Endodermal cell (in vitro differentiated cells): ENCODE measurements at regions not wholly inside any gene's neighbourhood (a gene's known extent, or its start where the extent isn't known, plus 50 kb on each side); places are given as distances from the start of the nearest gene placed in this dataset.

Experiments
- DNase-seq: peaks from one replicate; pipeline ENCODE4 v3.0.0-alpha.2; 2017
- H3K27ac ChIP-seq: 2 replicates; pipeline ENCODE4 v1.5.1; 2013; ENCODE audit warnings: mild to moderate bottlenecking, low read depth, low read length, moderate library complexity
- H3K27me3 ChIP-seq: 2 replicates; pipeline ENCODE4 v1.6.1; 2013; ENCODE audit warnings: mild to moderate bottlenecking, low read length, moderate library complexity; ENCODE audit not compliant: insufficient read depth, control insufficient read depth, poor library complexity, severe bottlenecking
- H3K36me3 ChIP-seq: 2 replicates; pipeline ENCODE4 v1.7.0; 2013; ENCODE audit warnings: mild to moderate bottlenecking, low read length, moderate library complexity; ENCODE audit not compliant: control insufficient read depth, insufficient read depth
- H3K4me1 ChIP-seq: one replicate; pipeline ENCODE4 v1.7.0; 2013; ENCODE audit warnings: low read length; ENCODE audit not compliant: control insufficient read depth, insufficient read depth
- H3K4me3 ChIP-seq: 2 replicates; pipeline ENCODE4 v1.5.1; 2013; ENCODE audit warnings: mild to moderate bottlenecking, low read length, moderate library complexity
- H3K9ac ChIP-seq: 2 replicates; pipeline ENCODE4 v1.6.1; 2013; ENCODE audit warnings: mild to moderate bottlenecking, low read length, moderate library complexity; ENCODE audit not compliant: poor library complexity, severe bottlenecking; ENCODE audit errors: extremely low read depth
- H3K9me3 ChIP-seq: 2 replicates; pipeline ENCODE4 v1.6.1; 2013; ENCODE audit warnings: mild to moderate bottlenecking, low read length, moderate library complexity; ENCODE audit not compliant: control insufficient read depth
- H3K27ac Mint-ChIP-seq: 2 replicates; pipeline ENCODE4 v1.8.0; 2020; ENCODE audit warnings: mixed read lengths
- H3K27me3 Mint-ChIP-seq: 2 replicates; pipeline ENCODE4 v1.8.0; 2021; ENCODE audit warnings: mild to moderate bottlenecking, mixed read lengths; ENCODE audit not compliant: insufficient read depth
- H3K36me3 Mint-ChIP-seq: 2 replicates; pipeline ENCODE4 v1.8.0; 2020; ENCODE audit warnings: low read depth, mixed read lengths
- H3K4me1 Mint-ChIP-seq: 2 replicates; pipeline ENCODE4 v1.8.0; 2020; ENCODE audit warnings: mixed read lengths
- H3K4me3 Mint-ChIP-seq: 2 replicates; pipeline ENCODE4 v1.8.0; 2020; ENCODE audit warnings: mild to moderate bottlenecking, moderate library complexity, mixed read lengths
- H3K9me3 Mint-ChIP-seq: 2 replicates; pipeline ENCODE4 v1.8.0; 2020; ENCODE audit warnings: mild to moderate bottlenecking, mixed read lengths
- WGBS, 2 experiments: methylation state at CpG; one replicate each; pipeline versions ENCODE4 v1.1.5 to v1.1.7; 2013; ENCODE audit warnings: missing lambda C conversion rate in 2 of 2, mixed read lengths in 1 of 2; ENCODE audit not compliant: insufficient coverage in 1 of 2, insufficient read length in 1 of 2; 5-methylcytosine and 5-hydroxymethylcytosine counted together
- TF ChIP-seq, protein P1 (sequence below): fragments of 200-600 bp; sonication (generic); conservative IDR thresholded peaks from 2 replicates; pipeline ENCODE4 v1.5.0; 2021; ENCODE audit warnings: antibody characterized with exemption, mild to moderate bottlenecking

DNA sequence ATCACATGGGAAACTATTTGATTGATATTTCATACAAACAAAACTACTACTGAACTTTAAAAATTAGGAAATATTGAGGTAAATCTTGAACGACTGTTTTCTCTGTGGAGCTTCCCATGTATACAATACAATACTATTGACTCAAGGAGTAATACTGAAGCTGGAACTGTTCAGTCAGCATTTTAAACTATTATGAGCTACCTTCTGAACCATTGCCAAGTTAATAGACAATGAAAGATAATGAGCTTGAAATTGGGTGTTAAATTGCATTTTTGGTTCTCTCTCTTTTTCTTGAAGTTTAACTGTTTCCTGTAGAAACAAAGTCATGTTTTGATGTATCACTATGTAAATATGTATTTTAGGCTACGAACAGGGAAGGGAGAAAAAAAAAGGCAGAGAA, 569.2 kb downstream of the ZEB2 start:
- 100% methylated on average over 2 of the region's 2 CpGs; no CpG with 5 or more reads in 1 of the 2 experiments for WGBS, 2 experiments

DNA sequence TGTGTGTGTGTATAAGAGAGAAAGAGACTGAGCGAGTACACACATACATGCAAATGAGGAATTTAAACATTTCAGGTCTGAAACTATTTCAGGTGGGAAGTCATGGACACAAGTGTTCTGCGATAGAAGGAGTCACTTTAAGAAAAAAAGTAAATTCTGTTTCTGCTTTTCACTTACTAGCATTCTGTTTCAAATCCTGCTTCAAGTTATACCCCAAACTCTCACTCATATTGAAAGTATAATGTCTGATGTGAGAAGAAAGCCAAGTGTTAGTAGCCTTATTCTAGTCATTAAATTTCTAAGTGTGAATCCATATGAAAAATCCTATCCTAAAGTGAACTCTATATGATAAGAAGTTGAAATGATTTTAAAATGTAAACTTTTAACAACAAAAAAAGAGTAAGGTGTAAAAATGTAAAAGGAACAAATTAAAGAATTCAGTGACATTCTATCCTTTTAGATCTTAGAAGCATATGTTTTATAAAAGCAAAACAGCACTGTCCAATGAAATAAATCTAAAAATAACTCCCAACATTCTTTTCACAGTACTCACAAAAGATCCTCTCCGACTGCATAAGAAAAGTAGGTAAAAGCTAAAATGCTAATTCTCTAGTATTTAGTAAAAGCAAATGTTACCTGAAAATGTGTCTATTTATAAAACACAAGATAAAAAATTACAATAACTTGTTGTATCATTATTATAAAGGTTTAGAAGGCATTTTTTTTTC, 570.6 kb downstream of the ZEB2 start:
- 92% methylated on average over 2 of the region's 3 CpGs; no CpG with 5 or more reads in 1 of the 2 experiments for WGBS, 2 experiments
- no peaks in the 10 kb centered on the region for H3K27me3 ChIP-seq
- TF ChIP-seq, protein P1, sequence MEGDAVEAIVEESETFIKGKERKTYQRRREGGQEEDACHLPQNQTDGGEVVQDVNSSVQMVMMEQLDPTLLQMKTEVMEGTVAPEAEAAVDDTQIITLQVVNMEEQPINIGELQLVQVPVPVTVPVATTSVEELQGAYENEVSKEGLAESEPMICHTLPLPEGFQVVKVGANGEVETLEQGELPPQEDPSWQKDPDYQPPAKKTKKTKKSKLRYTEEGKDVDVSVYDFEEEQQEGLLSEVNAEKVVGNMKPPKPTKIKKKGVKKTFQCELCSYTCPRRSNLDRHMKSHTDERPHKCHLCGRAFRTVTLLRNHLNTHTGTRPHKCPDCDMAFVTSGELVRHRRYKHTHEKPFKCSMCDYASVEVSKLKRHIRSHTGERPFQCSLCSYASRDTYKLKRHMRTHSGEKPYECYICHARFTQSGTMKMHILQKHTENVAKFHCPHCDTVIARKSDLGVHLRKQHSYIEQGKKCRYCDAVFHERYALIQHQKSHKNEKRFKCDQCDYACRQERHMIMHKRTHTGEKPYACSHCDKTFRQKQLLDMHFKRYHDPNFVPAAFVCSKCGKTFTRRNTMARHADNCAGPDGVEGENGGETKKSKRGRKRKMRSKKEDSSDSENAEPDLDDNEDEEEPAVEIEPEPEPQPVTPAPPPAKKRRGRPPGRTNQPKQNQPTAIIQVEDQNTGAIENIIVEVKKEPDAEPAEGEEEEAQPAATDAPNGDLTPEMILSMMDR: no peak
- peaks cover 5% of the 10 kb centered on the region for H3K36me3 Mint-ChIP-seq
- no peaks in the 10 kb centered on the region for H3K9me3 ChIP-seq
- H3K27me3 Mint-ChIP-seq: no peaks in the 10 kb centered on the region
- peaks cover 11% of the 10 kb centered on the region for H3K4me1 Mint-ChIP-seq
- H3K27ac ChIP-seq: no peak overlapping the region
- no peaks in the 10 kb centered on the region for H3K36me3 ChIP-seq
- H3K4me3 Mint-ChIP-seq: no peak overlapping the region
- no peak overlapping the region for H3K27ac Mint-ChIP-seq
- no peak overlapping the region for H3K9ac ChIP-seq
- H3K4me3 ChIP-seq: no peak overlapping the region
- no peaks in the 10 kb centered on the region for H3K9me3 Mint-ChIP-seq
- H3K4me1 ChIP-seq: no peaks in the 10 kb centered on the region
- DNase-seq: no peak

More for the DNA sequence above, 569.2 kb downstream of the ZEB2 start:
- H3K9me3 ChIP-seq: no peaks in the 10 kb centered on the region
- no peaks in the 10 kb centered on the region for H3K36me3 Mint-ChIP-seq
- H3K27me3 ChIP-seq: no peaks in the 10 kb centered on the region
- no peaks in the 10 kb centered on the region for H3K27me3 Mint-ChIP-seq
- no peaks in the 10 kb centered on the region for H3K4me1 ChIP-seq
- no peak overlapping the region for H3K27ac ChIP-seq
- no peak for DNase-seq
- no peaks in the 10 kb centered on the region for H3K9me3 Mint-ChIP-seq
- H3K9ac ChIP-seq: no peak overlapping the region
- H3K4me1 Mint-ChIP-seq: peaks cover 12% of the 10 kb centered on the region
- no peak overlapping the region for H3K4me3 Mint-ChIP-seq
- no peaks in the 10 kb centered on the region for H3K36me3 ChIP-seq
- no peak overlapping the region for H3K4me3 ChIP-seq
- TF ChIP-seq, protein P1: no peak
- no peak overlapping the region for H3K27ac Mint-ChIP-seq

DNA sequence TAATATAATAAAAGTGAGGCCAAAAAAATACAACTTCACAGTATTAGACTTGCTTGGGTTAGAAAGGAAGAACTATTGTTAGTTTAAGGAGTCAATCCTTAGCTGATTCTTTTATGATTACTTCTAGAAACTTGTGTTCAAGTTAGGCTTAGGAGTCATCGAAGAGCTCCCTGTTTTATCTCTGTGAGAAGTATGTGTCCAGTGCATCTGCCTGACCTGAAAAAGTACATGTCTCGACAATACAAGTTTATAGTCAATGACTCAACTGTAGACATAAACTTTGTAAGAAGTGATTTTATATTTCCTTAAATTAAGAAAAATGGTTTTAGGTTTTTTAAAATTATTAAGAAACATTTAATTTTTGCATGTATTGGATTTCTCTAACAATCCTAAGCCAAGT, 571.2 kb downstream of the ZEB2 start:
- no peaks in the 10 kb centered on the region for H3K27me3 ChIP-seq
- H3K36me3 Mint-ChIP-seq: peaks cover 5% of the 10 kb centered on the region
- no peak overlapping the region for H3K4me3 ChIP-seq
- WGBS, 2 experiments: 92% methylated on average over 2 of the region's 2 CpGs; no CpG with 5 or more reads in 1 of the 2 experiments
- no peak for DNase-seq
- no peaks in the 10 kb centered on the region for H3K4me1 ChIP-seq
- no peak overlapping the region for H3K27ac ChIP-seq
- no peaks in the 10 kb centered on the region for H3K9me3 Mint-ChIP-seq
- no peaks in the 10 kb centered on the region for H3K27me3 Mint-ChIP-seq
- TF ChIP-seq, protein P1: no peak
- H3K36me3 ChIP-seq: no peaks in the 10 kb centered on the region
- peaks cover 8% of the 10 kb centered on the region for H3K4me1 Mint-ChIP-seq
- no peaks in the 10 kb centered on the region for H3K9me3 ChIP-seq
- H3K27ac Mint-ChIP-seq: no peak overlapping the region
- no peak overlapping the region for H3K4me3 Mint-ChIP-seq
- no peak overlapping the region for H3K9ac ChIP-seq
